Nephron progenitor cell (in vitro differentiated cells): ENCODE measurements at regions not wholly inside any gene's neighbourhood (a gene's known extent, or its start where the extent isn't known, plus 50 kb on each side); places are given as distances from the start of the nearest gene placed in this dataset.
A peak's percentile ranks its signal among the peaks of the same experiment; 100 is the strongest.

Experiments used
- DNase-seq: peaks from one replicate; pipeline ENCODE4 v3.0.0; 2021
- H3K27ac Mint-ChIP-seq: 2 replicates; pipeline ENCODE4 v1.8.0; 2021; ENCODE audit warnings: mild to moderate bottlenecking, moderate library complexity, mixed read lengths
- H3K27me3 Mint-ChIP-seq: 2 replicates; pipeline ENCODE4 v1.8.0; 2021; ENCODE audit warnings: mild to moderate bottlenecking, low read depth, mixed read lengths; ENCODE audit not compliant: poor library complexity
- H3K36me3 Mint-ChIP-seq: 2 replicates; pipeline ENCODE4 v1.8.0; 2021; ENCODE audit warnings: low read depth, mixed read lengths
- H3K4me1 Mint-ChIP-seq: 2 replicates; pipeline ENCODE4 v1.8.0; 2021; ENCODE audit warnings: mixed read lengths
- H3K4me3 Mint-ChIP-seq: 2 replicates; pipeline ENCODE4 v1.8.0; 2021; ENCODE audit warnings: mild to moderate bottlenecking, moderate library complexity, mixed read lengths
- H3K9me3 Mint-ChIP-seq: 2 replicates; pipeline ENCODE4 v1.8.0; 2021; ENCODE audit warnings: mild to moderate bottlenecking, moderate library complexity, mixed read lengths
- TF ChIP-seq, protein P1 (sequence below): fragments of 200-600 bp; sonication (generic); IDR thresholded peaks from 2 replicates; pipeline ENCODE4 v1.5.0; 2021; ENCODE audit warnings: antibody characterized with exemption

GRCh38 chr3:166171695-166172094 is 334.5 kb upstream of the BCHE start:
- no peak for DNase-seq
- H3K4me1 Mint-ChIP-seq = no peaks in the 10 kb centered on the region
- no peaks in the 10 kb centered on the region for H3K27me3 Mint-ChIP-seq
- no peak overlapping the region for H3K4me3 Mint-ChIP-seq
- no peaks in the 10 kb centered on the region for H3K9me3 Mint-ChIP-seq
- H3K27ac Mint-ChIP-seq = no peak overlapping the region
- TF ChIP-seq, protein P1, sequence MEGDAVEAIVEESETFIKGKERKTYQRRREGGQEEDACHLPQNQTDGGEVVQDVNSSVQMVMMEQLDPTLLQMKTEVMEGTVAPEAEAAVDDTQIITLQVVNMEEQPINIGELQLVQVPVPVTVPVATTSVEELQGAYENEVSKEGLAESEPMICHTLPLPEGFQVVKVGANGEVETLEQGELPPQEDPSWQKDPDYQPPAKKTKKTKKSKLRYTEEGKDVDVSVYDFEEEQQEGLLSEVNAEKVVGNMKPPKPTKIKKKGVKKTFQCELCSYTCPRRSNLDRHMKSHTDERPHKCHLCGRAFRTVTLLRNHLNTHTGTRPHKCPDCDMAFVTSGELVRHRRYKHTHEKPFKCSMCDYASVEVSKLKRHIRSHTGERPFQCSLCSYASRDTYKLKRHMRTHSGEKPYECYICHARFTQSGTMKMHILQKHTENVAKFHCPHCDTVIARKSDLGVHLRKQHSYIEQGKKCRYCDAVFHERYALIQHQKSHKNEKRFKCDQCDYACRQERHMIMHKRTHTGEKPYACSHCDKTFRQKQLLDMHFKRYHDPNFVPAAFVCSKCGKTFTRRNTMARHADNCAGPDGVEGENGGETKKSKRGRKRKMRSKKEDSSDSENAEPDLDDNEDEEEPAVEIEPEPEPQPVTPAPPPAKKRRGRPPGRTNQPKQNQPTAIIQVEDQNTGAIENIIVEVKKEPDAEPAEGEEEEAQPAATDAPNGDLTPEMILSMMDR = no peak
- no peaks in the 10 kb centered on the region for H3K36me3 Mint-ChIP-seq

- H3K27me3 Mint-ChIP-seq = no peaks in the 10 kb centered on the region
- TF ChIP-seq, protein P1 = no peak
- no peak for DNase-seq
- no peak overlapping the region for H3K4me3 Mint-ChIP-seq
- no peaks in the 10 kb centered on the region for H3K9me3 Mint-ChIP-seq
- H3K4me1 Mint-ChIP-seq = no peaks in the 10 kb centered on the region
- no peak overlapping the region for H3K27ac Mint-ChIP-seq
- H3K36me3 Mint-ChIP-seq = no peaks in the 10 kb centered on the region
Observed at GRCh38 chr3:166169681-166170080, 332.5 kb upstream of the BCHE start.

- Mint-ChIP-seq H3K9me3 (peaks cover 24% of the 10 kb centered on the region), H3K4me3 (no peak overlapping the region), H3K27ac (no peak overlapping the region), H3K36me3 (peaks cover 10% of the 10 kb centered on the region), H3K27me3 (no peaks in the 10 kb centered on the region), H3K4me1 (peaks cover 6% of the 10 kb centered on the region)
- no peak for DNase-seq
- TF ChIP-seq, protein P1 = no peak
Observed at GRCh38 chr3:166127969-166128368, 290.7 kb upstream of the BCHE start.

- Mint-ChIP-seq H3K4me3 (no peak overlapping the region), H3K36me3 (no peaks in the 10 kb centered on the region), H3K27me3 (no peaks in the 10 kb centered on the region), H3K27ac (peak overlapping the region; percentile 33), H3K4me1 (peaks cover 6% of the 10 kb centered on the region), H3K9me3 (no peaks in the 10 kb centered on the region)
- no peak for DNase-seq
- TF ChIP-seq, protein P1 = no peak
Observed at GRCh38 chr3:166125179-166125578, 288.0 kb upstream of the BCHE start.

DNA sequence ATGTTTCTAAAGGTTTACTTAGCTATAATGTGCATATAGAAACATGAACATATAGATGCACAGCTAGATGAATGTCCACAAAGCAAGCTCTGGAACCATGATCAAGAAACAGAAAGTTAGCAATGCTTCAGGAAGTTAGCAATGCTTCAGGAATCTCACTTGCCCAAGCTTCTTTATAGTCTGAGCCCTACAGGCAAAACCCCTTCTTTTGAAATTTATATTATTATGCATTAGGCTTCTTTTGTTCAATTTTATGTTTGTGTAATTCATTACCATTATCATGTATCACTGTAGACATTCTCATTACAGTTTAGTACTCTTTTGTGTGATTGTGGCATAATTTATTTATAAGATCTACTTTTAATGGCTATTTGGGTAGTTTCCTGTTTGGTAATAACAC is 286.4 kb upstream of the BCHE start:
- no peak overlapping the region for H3K4me3 Mint-ChIP-seq
- no peaks in the 10 kb centered on the region for H3K36me3 Mint-ChIP-seq
- peaks cover 6% of the 10 kb centered on the region for H3K4me1 Mint-ChIP-seq
- no peak overlapping the region for H3K27ac Mint-ChIP-seq
- no peaks in the 10 kb centered on the region for H3K27me3 Mint-ChIP-seq
- H3K9me3 Mint-ChIP-seq = no peaks in the 10 kb centered on the region
- TF ChIP-seq, protein P1 = no peak
- no peak for DNase-seq

DNA sequence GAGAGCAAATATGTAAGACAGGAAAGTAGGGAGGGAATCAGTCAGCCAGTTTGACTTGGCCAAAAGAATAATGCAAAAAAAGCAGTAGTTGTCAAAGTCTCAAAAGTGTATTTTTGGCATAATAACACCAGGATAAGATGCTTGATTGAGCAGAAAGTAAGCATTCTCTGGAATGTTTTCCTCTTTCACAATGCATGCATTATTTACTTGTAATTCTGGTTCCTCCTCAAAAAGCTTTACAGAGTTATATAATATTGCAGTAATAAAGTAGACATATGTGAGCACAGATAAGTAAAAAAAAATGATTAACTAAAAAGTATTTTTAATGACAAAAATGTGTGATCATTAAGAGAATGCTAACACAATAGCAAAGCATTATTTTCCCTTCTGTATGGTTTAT is 285.9 kb upstream of the BCHE start:
- no peak for DNase-seq
- TF ChIP-seq, protein P1 = no peak
- H3K27ac Mint-ChIP-seq = no peak overlapping the region
- H3K36me3 Mint-ChIP-seq = no peaks in the 10 kb centered on the region
- peaks cover 1% of the 10 kb centered on the region for H3K9me3 Mint-ChIP-seq
- H3K4me3 Mint-ChIP-seq = no peak overlapping the region
- peaks cover 6% of the 10 kb centered on the region for H3K4me1 Mint-ChIP-seq
- no peaks in the 10 kb centered on the region for H3K27me3 Mint-ChIP-seq
